ENCODE measurements at regions not wholly inside any gene's neighbourhood (a gene's known extent, or its start where the extent isn't known, plus 50 kb on each side); places are given as distances from the start of the nearest gene placed in this dataset.

DNA sequence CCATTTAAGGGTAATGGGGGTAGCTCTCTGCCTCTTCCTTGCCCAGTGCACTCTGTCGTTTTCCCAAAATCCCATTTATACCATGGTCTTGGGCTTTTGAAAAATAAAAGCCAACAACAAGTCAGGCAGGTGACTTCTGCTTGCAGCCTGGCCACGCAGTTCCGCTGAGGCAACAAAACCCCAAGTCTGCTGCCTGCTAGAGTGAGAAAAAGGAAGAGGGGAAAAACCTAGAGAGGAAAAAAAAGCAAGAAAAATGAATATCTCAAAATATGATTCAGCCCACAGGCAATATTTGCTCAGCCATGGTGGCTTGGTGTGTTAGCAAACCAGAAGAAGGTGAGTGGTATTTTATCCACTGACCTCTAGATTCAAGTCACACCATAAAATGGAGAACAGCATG is 148.2 kb upstream of the FSTL4 start:
- DNase-seq = no peak

DNA sequence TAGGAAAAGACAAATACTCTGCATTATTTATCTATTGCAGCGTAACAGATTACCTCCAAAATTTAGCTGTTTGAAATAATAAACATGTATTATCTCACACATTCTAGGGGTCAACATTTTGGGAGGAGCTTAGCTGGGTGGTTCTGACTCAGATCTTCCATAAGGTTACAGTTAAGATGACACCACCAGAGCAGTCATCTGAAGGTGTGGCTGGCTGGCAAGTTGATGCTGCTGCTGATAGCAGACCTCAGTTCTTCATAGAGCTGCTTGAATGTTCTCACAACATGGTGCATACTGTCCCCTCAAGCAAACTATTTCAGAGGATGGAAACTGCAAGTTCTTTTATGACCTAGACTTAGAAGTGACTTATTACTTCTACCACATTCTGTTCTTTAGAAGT is 146.3 kb upstream of the FSTL4 start:
- DNase-seq = no peak

- DNase-seq = no peak
Observed at GRCh38 chr5:133757396-133757945, 145.1 kb upstream of the FSTL4 start.

GRCh38 chr5:133756756-133757155 is 144.4 kb upstream of the FSTL4 start:
- DNase-seq = no peak

DNA sequence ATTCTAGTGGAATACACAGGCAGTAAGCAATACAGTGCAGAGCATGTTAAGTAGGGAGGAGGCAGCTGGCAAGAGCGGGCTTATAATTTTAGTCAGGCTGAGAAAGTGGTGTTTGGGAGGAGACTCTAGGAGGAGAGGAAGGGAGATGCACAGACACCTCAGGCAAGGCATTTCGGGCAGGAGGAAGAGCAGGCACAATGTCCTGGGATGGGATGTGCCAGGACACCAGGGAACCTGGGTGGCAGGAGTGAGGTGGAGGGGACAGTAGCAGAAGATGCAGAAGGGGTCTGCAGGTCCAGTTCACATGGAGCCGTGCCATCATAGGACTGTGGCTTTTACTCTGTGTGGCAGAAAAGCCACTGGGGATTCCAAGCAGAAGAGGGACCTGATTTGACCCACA is 143.7 kb upstream of the FSTL4 start:
- no peak for DNase-seq

- DNase-seq = no peak
Observed at GRCh38 chr5:133754575-133755169, 142.3 kb upstream of the FSTL4 start.

GRCh38 chr5:133753856-133754255 is 141.5 kb upstream of the FSTL4 start:
- DNase-seq = no peak

- no peak for DNase-seq
Observed at GRCh38 chr5:133751846-133752245, 139.5 kb upstream of the FSTL4 start.

DNA sequence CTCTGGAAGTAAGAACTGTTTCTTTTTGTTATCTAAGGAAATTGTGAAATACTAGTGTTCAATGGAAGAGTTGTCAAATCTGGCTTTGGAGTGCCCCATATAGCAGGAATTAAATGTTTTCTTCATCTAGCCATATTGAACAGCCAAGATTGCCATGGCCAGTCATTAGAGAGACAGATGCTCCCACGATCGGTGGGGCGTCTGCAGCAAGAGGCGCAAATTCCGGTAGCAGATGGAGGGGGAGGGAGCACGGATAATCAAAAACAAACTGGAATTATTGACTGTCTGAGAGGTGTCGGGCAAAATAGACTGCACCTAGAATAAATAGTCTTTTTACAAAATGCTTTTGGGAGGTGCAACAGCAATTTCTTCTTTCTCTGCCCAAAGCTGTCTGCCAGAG is 139.1 kb upstream of the FSTL4 start:
- DNase-seq = no peak

GRCh38 chr5:133750856-133751255 is 138.5 kb upstream of the FSTL4 start:
- no peak for DNase-seq

DNA sequence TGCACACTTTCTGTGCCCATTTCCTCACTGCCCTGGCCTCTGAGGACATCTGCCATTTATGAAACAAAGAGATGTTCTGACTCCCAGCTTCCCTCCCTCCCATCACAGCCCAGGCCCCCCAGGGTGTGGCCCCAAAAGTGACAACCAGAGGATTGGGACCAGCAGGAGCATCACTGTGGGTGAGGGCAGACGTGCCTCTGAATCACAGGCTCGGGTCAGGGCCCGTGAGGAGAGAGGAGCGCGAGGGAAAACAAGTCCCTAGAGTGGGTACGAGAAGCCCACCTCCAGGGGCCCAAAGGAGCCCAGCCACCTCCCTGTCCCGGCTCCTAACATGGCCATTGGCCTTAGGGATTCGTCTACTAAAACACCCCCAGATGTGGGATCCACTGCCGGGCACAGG is 138.0 kb upstream of the FSTL4 start:
- DNase-seq = no peak

- DNase-seq = no peak
Observed at GRCh38 chr5:133749331-133749985, 137.1 kb upstream of the FSTL4 start.

- DNase-seq = no peak
Observed at GRCh38 chr5:133746834-133747233, 134.5 kb upstream of the FSTL4 start.

DNA sequence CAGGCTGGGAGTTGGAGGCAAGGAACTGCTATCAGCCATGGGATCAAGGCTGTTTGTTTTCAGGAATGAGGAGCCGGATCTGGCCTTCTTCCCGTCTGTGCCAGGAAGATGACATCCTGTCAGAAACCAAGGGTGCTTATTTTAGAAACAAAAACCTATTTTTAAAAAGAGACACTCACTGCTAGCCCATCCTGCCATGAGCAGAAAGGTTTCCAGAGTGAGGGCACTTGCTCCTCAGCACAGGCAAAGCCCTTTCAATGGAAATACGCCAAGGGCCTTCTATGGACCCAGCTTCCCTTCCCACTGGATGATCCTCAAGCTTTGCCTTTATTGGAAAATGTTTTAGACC is 132.6 kb upstream of the FSTL4 start:
- DNase-seq = no peak

DNA sequence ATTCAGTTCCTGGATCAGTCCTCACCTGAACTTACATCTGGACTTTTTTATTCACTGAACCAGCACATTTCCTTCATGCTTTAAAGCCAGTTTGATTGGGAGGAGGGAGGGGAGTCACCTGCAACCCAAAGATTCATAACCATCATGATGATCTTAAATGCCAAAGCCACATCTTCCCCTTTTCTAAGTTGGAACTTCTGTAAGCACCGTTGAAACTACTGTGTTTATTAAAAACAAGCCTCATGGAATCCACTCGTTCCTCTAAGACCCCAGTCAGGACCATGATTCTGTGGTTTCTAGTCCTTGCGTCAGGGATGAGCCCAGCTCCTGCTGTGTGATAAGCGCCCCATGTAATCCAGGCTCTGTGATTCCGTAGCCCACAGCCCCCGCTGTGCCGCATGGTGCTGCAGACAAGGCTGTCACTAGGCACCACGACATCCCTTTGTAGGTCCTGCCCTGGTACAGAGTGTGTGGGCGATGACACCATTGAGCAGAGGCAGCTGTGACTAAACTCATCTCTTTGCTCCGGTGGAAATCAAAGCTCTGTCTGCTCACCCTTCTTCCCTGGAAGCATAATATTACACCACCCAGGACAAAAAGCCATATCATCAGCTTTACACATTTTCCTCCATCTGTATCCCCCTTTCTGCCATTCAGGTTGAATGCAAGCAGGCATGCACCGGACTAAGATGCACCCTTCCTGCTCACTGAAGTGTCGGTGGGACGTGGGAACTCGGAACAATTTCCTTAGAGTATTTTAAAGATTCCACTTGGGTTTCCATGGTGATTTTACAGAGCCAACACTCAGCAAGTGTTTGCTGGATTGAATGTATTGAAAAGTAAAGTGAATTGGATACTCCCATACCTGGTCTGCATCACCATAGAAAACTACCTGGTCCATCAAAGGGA is 132.0 kb upstream of the FSTL4 start:
- DNase-seq = no peak

- DNase-seq = no peak
Observed at GRCh38 chr5:133742431-133742988, 130.2 kb upstream of the FSTL4 start.

DNA sequence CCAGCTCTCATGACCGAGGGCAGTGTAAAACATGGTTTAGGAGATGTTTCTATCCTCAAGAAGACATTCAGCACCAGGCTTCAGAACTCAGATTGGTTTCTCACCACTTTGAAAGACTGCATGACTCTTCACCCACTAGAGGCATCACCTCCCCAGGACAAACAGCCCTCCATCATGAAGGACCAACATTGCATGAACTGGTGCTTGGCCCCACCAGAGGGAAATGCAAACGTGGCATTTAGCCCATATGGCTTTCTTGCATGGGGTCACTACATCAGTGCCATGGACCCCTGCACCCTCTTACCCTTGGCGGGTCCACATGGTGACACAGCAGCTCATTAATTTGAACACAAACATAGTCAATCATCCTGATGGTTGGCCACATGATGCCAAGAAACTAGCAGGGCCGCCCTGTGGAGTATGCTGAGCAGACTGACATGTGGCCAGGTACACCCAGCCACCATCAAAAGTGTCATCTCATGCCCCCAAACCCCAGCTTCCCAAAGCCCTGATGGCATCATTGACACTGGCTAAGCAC is 129.5 kb upstream of the FSTL4 start:
- no peak for DNase-seq

DNA sequence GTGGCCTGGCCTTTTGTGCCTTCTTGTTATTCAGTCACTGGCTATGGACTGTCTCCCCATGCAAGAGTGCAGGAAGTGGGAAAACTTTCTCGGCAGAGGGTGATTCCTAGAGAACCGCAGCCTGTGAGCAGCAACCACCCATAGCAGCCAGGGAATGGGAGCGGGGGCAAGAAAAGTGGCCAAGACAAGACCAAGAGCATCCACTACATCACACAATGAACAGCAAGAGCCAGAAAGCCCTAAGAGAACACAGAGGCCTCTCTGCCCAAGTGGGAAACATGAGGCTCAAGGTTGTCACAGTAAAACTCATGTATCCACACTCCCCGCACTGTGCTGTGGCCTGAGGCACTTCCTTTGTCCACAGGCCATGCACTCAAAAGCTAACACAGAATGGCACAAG is 129.1 kb upstream of the FSTL4 start:
- no peak for DNase-seq

DNA sequence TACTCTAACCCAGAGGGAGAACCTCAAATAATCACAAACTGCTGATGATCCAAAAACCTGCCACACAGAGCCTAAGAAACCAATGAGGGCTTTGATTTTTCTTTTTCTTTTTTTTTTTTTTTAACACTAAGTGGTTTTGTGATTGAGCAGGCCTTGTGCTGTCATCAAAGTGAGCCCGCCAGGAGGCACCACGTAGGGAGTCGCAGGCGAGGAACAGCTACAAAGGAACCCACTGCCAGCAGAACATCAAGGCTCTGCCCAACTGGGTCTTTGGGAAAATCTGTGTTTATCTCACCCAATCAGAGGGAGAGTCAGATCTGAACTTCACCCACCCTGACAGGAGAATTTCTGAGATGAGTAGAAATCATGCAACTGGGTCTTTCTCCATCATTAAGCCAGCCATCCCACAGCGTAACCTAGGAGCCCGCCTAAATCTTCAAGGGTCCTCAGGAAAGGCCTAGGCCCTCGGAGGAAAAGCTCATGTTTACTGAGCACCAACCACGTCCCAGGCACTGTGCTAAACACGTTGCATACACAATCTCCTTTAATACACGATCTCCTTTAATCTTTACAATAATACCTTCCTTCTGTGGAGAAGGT is 126.9 kb upstream of the FSTL4 start:
- DNase-seq = no peak

GRCh38 chr5:133738271-133738670 is 125.9 kb upstream of the FSTL4 start:
- DNase-seq = no peak

GRCh38 chr5:133736512-133736911 is 124.2 kb upstream of the FSTL4 start:
- DNase-seq = no peak

GRCh38 chr5:133735346-133735745 is 123.0 kb upstream of the FSTL4 start:
- DNase-seq = no peak

- no peak for DNase-seq
Observed at GRCh38 chr5:133734916-133735315, 122.6 kb upstream of the FSTL4 start.
